Endothelial cell of umbilical vein (primary cell): ENCODE measurements at regions not wholly inside any gene's neighbourhood (a gene's known extent, or its start where the extent isn't known, plus 50 kb on each side); places are given as distances from the start of the nearest gene placed in this dataset.

Experiments
- BruUV-seq: library from RNA; stranded (reverse); fragments of 400-500 nt; replicated peaks from 2 replicates; lab custom pipeline; 2021; lab: Mats Ljungman, UMichigan
- CTCF ChIA-PET: fragments of 300-600, 350-600 bp; sonication (Branson Sonifier 250); formaldehyde crosslinking; loops from one replicate; lab custom pipeline; 2021; ENCODE audit warnings: antibody characterized with exemption, inconsistent platforms; lab: Charles Lee
- POLR2A ChIA-PET: fragments of 300-600, 350-600 bp; sonication (Branson Sonifier 250); formaldehyde crosslinking; loops from one replicate; lab custom pipeline; 2021; ENCODE audit warnings: antibody characterized with exemption, inconsistent platforms; lab: Charles Lee
- DNase-seq: peaks from one replicate; pipeline ENCODE4 v3.0.0-alpha.2; 2011; ENCODE audit warnings: low read depth, low spot score
- FAIRE-seq: peaks from 2 replicates; lab custom pipeline; 2011; peaks lifted over from hg19 to GRCh38; lab: Jason Lieb, UNC
- H2AFZ ChIP-seq: 2 replicates; pipeline ENCODE4 v1.6.0; 2012; ENCODE audit warnings: low read depth, low read length, control low read depth, inconsistent platforms
- H3K27ac ChIP-seq: 2 replicates; pipeline ENCODE4 v1.5.1; 2011; ENCODE audit warnings: low read depth, mild to moderate bottlenecking, control low read depth, low read length, moderate library complexity; ENCODE audit not compliant: insufficient read depth
- H3K27me3 ChIP-seq, 2 experiments: 2 replicates each; pipeline versions ENCODE4 v1.6.0 to v1.6.1; 2011; ENCODE audit warnings: low read length in 2 of 2, mixed read lengths in 1 of 2; ENCODE audit not compliant: control insufficient read depth in 2 of 2, insufficient read depth in 2 of 2
- H3K36me3 ChIP-seq, 2 experiments: 2 replicates in 1 of 2; 3 replicates in 1 of 2; pipeline ENCODE4 v1.5.1; 2011; ENCODE audit warnings: low read length in 2 of 2, mild to moderate bottlenecking in 1 of 2, moderate library complexity in 1 of 2; ENCODE audit not compliant: control insufficient read depth in 2 of 2, insufficient read depth in 2 of 2; ENCODE audit errors: extremely low read depth in 1 of 2
- H3K4me1 ChIP-seq: 3 replicates; pipeline ENCODE4 v1.5.1; 2011; ENCODE audit warnings: mild to moderate bottlenecking, low read length; ENCODE audit not compliant: control insufficient read depth, insufficient read depth; ENCODE audit errors: extremely low read depth
- H3K4me2 ChIP-seq: 2 replicates; pipeline ENCODE4 v1.6.1; 2011; ENCODE audit warnings: low read length, control low read depth, mixed read lengths; ENCODE audit not compliant: insufficient read depth
- H3K4me3 ChIP-seq, 3 experiments: fragments of 200-600 bp in 1 of 3; sonication (generic), shearing (Covaris generic) in 1 of 3; replicated peaks in 1 of 3; 2 replicates each; pipeline ENCODE4 v1.5.1; 2011 to 2016; ENCODE audit warnings: control low read depth in 3 of 3, low read length in 3 of 3, mild to moderate bottlenecking in 2 of 3, inconsistent platforms in 1 of 3, low read depth in 1 of 3, moderate library complexity in 1 of 3; ENCODE audit not compliant: insufficient read depth in 1 of 3
- H3K79me2 ChIP-seq: 2 replicates; pipeline ENCODE4 v1.6.0; 2012; ENCODE audit warnings: low read length, inconsistent platforms; ENCODE audit not compliant: control insufficient read depth, insufficient read depth
- H3K9ac ChIP-seq: replicated peaks from 2 replicates; pipeline ENCODE3; 2011; ENCODE audit warnings: low read length, control low read depth; ENCODE audit not compliant: insufficient read depth; ENCODE audit errors: extremely low read depth
- H3K9me1 ChIP-seq: replicated peaks from 3 replicates; pipeline ENCODE4 v1.6.0; 2011; ENCODE audit warnings: mild to moderate bottlenecking, low read length; ENCODE audit not compliant: control insufficient read depth, insufficient read depth; ENCODE audit errors: extremely low read depth
- H3K9me3 ChIP-seq: replicated peaks from 2 replicates; pipeline ENCODE4 v1.5.1; 2012; ENCODE audit warnings: low read length, inconsistent platforms; ENCODE audit not compliant: control insufficient read depth, insufficient read depth
- H4K20me1 ChIP-seq: replicated peaks from 2 replicates; pipeline ENCODE3; 2011; ENCODE audit warnings: mild to moderate bottlenecking, low read length; ENCODE audit not compliant: control insufficient read depth, insufficient read depth; ENCODE audit errors: extremely low read depth
- CTCF ChIP-seq, 2 donors: IDR thresholded peaks; 1 replicate in 1 of 2; 2 replicates in 1 of 2; pipeline ENCODE4 v1.5.1; 2011; ENCODE audit warnings: low read length in 2 of 2, mild to moderate bottlenecking in 2 of 2, moderate library complexity in 2 of 2, control low read depth in 1 of 2, inconsistent platforms in 1 of 2, low read depth in 1 of 2; ENCODE audit not compliant: insufficient read depth in 1 of 2; ENCODE audit errors: extremely low read depth in 1 of 2
- EZH2 ChIP-seq: IDR thresholded peaks from 2 replicates; pipeline ENCODE4 v1.6.1; 2012; ENCODE audit warnings: borderline replicate concordance, low read depth, mild to moderate bottlenecking, moderate library complexity, low read length, inconsistent platforms; ENCODE audit not compliant: severe bottlenecking
- FOS ChIP-seq: IDR thresholded peaks from 2 replicates; pipeline ENCODE4 v1.6.1; 2011; ENCODE audit warnings: mild to moderate bottlenecking, low read length, moderate library complexity, borderline replicate concordance; ENCODE audit not compliant: insufficient read depth
- GATA2 ChIP-seq: IDR thresholded peaks from 2 replicates; pipeline ENCODE4 v1.7.0; 2011; ENCODE audit warnings: low read depth, mild to moderate bottlenecking, moderate library complexity, mixed read lengths, low read length; ENCODE audit not compliant: insufficient read length, insufficient read depth
- JUN ChIP-seq: IDR thresholded peaks from 2 replicates; pipeline ENCODE4 v1.6.1; 2011; ENCODE audit warnings: borderline replicate concordance, low read depth; ENCODE audit not compliant: insufficient read length, insufficient read depth
- MAX ChIP-seq: IDR thresholded peaks from 2 replicates; pipeline ENCODE4 v1.6.1; 2011; ENCODE audit not compliant: insufficient read depth, insufficient read length
- MYC ChIP-seq: IDR thresholded peaks from one replicate; pipeline ENCODE4 v1.6.1; 2011; ENCODE audit warnings: mild to moderate bottlenecking, low read depth, low read length
- POLR2A ChIP-seq: IDR thresholded peaks from 2 replicates; pipeline ENCODE4 v1.6.1; 2012; ENCODE audit warnings: low read depth, mild to moderate bottlenecking, control low read depth, low read length
- POLR2AphosphoS5 ChIP-seq: IDR thresholded peaks from 2 replicates; pipeline ENCODE4 v1.6.1; 2012; ENCODE audit warnings: low read depth, mild to moderate bottlenecking, control low read depth, low read length, moderate library complexity; ENCODE audit not compliant: insufficient read depth
- dilution Hi-C: fragments of 300-500 bp; cut with MboI; formaldehyde crosslinking; loops from one replicate; pipeline ENCODE4 v1.15.0; 2019; ENCODE audit warnings: low sequenced_read_pairs; ENCODE audit not compliant: extremely low pct_ligation_motif_present
- intact Hi-C: fragments of 100-400 bp; cut with micrococcal nuclease; formaldehyde crosslinking; loops from one replicate; pipeline ENCODE4 v1.10.0; 2022

GRCh38 chr1:25031601-25031965 is 101.5 kb upstream of the RUNX3 start:
- intact Hi-C loops, result no loop called here
- no peak for DNase-seq
- H3K9ac ChIP-seq, result no peak overlapping the region
- CTCF ChIA-PET, result no interaction called here
- no peaks in the 10 kb centered on the region for H3K9me3 ChIP-seq
- H3K4me2 ChIP-seq, result no peak overlapping the region
- H3K36me3 ChIP-seq, result no peaks in the 10 kb centered on the region
- H3K79me2 ChIP-seq, result no peaks in the 10 kb centered on the region
- no peak overlapping the region for H2AFZ ChIP-seq
- dilution Hi-C loops, result no loop called here
- no peaks in the 10 kb centered on the region for H3K4me1 ChIP-seq
- no peaks in the 10 kb centered on the region for H4K20me1 ChIP-seq
- no peak for TF ChIP-seq MAX
- TF ChIP-seq POLR2AphosphoS5, result no peak
- no peaks in the 10 kb centered on the region for H3K27me3 ChIP-seq
- POLR2A ChIA-PET, result no interaction called here
- no peaks in the 10 kb centered on the region for H3K9me1 ChIP-seq
- BruUV-seq, result no TSS peak
- no peak overlapping the region for H3K4me3 ChIP-seq
- H3K27ac ChIP-seq, result no peak overlapping the region
- no peak for FAIRE-seq

GRCh38 chr1:25030674-25031589 is 100.9 kb upstream of the RUNX3 start:
- intact Hi-C loops, result no loop called here

More at GRCh38 chr1:25030674-25031589, 100.9 kb upstream of the RUNX3 start:
- Histone ChIP-seq H3K9ac (no peak overlapping the region), H3K4me3 (no peak overlapping the region), H4K20me1 (no peaks in the 10 kb centered on the region), H3K9me3 (no peaks in the 10 kb centered on the region), H3K79me2 (no peaks in the 10 kb centered on the region), H3K27ac (no peak overlapping the region), H2AFZ (no peak overlapping the region), H3K4me2 (no peak overlapping the region), H3K27me3 (no peaks in the 10 kb centered on the region), H3K9me1 (no peaks in the 10 kb centered on the region), H3K4me1 (no peaks in the 10 kb centered on the region), H3K36me3 (no peaks in the 10 kb centered on the region)
- POLR2A ChIA-PET, result no interaction called here
- BruUV-seq, result no TSS peak
- DNase-seq, result no peak
- dilution Hi-C loops, result no loop called here
- FAIRE-seq, result no peak
- TF ChIP-seq MYC, result no peak
- no peak for TF ChIP-seq POLR2AphosphoS5
- TF ChIP-seq MAX, result no peak
- no peak for TF ChIP-seq JUN
- no peak for TF ChIP-seq GATA2
- TF ChIP-seq EZH2, result no peak
- TF ChIP-seq POLR2A, result no peak
- TF ChIP-seq CTCF (IDR thresholded peaks at IDR 0.05; ENCODE audit: extremely low read depth in 1 of 2, insufficient read depth in 1 of 2, low read depth in 1 of 2, low read length in 2 of 2), result no peak
- TF ChIP-seq FOS, result no peak
- CTCF ChIA-PET, result no interaction called here
